ENCODE measurements at regions not wholly inside any gene's neighbourhood (a gene's known extent, or its start where the extent isn't known, plus 50 kb on each side); places are given as distances from the start of the nearest gene placed in this dataset.
"Not testable (repeated sequence)": the region's sequence is repeated elsewhere in the genome, so short reads cannot be mapped to it uniquely, and the experiment has no call there.

- intact Hi-C loops (cut with micrococcal nuclease); CTCF ChIA-PET; ATAC-seq; BruUV-seq (replicated peaks); H3K9me3 ChIP-seq (ENCODE audit: low read length); H4K20me1 ChIP-seq (ENCODE audit: low read length); H3K4me1 ChIP-seq (ENCODE audit: insufficient read depth, low read length); H3K4me2 ChIP-seq (ENCODE audit: low read length); H3K27me3 ChIP-seq (ENCODE audit: low read length); H3K9me2 ChIP-seq (replicated peaks; ENCODE audit: low read length); H3K27ac ChIP-seq (ENCODE audit: low read length); H2AFZ ChIP-seq (ENCODE audit: low read length); H3K9ac ChIP-seq (ENCODE audit: low read length); H3F3A ChIP-seq (ENCODE audit: low read length, unreplicated experiment); H3K79me2 ChIP-seq (ENCODE audit: low read length); H3K36me3 ChIP-seq (ENCODE audit: low read depth, low read length); H3K4me3 ChIP-seq (ENCODE audit: low read length); DNase-seq; POLR2A ChIA-PET (ENCODE audit: unreplicated experiment): not testable (repeated sequence)
Measured at GRCh38 chr17:16854636-16855035, 117.3 kb downstream of the TNFRSF13B start.

GRCh38 chr17:16853661-16854320 lies 118.1 kb downstream of the TNFRSF13B start:
- POLR2A ChIA-PET (ENCODE audit: unreplicated experiment): no interaction called here
- no peak overlapping the region for H3K9ac ChIP-seq (ENCODE audit: low read length)
- ATAC-seq (no peak), DNase-seq (no peak)
- no peaks in the 10 kb centered on the region for H3K27me3 ChIP-seq (ENCODE audit: low read length)
- H4K20me1 ChIP-seq (ENCODE audit: low read length): no peaks in the 10 kb centered on the region
- BruUV-seq (replicated peaks): no TSS peak
- H3K9me3 ChIP-seq (ENCODE audit: low read length): no peaks in the 10 kb centered on the region
- H3K4me3 ChIP-seq (ENCODE audit: low read length): no peak overlapping the region
- CTCF ChIA-PET: no interaction called here
- H3K36me3 ChIP-seq (ENCODE audit: low read depth, low read length): no peaks in the 10 kb centered on the region
- intact Hi-C loops (cut with micrococcal nuclease): no loop called here
- no peak overlapping the region for H2AFZ ChIP-seq (ENCODE audit: low read length)
- H3F3A ChIP-seq (ENCODE audit: low read length, unreplicated experiment): no peaks in the 10 kb centered on the region
- no peak overlapping the region for H3K4me2 ChIP-seq (ENCODE audit: low read length)
- no peak overlapping the region for H3K27ac ChIP-seq (ENCODE audit: low read length)
- no peaks in the 10 kb centered on the region for H3K9me2 ChIP-seq (replicated peaks; ENCODE audit: low read length)
- no peaks in the 10 kb centered on the region for H3K4me1 ChIP-seq (ENCODE audit: insufficient read depth, low read length)
- H3K79me2 ChIP-seq (ENCODE audit: low read length): no peaks in the 10 kb centered on the region
- no peak for TF ChIP-seq EZH2 (IDR thresholded peaks at IDR 0.05; ENCODE audit: low read length, unreplicated experiment)
- no peak for TF ChIP-seq CTCF (conservative IDR thresholded peaks at IDR 0.05; ENCODE audit: low read depth, low read length)
- no peak for TF ChIP-seq EZH2phosphoT487 (IDR thresholded peaks at IDR 0.05; ENCODE audit: borderline replicate concordance, low read length)

- CTCF ChIA-PET: not testable (repeated sequence)
Measured at GRCh38 chr17:16849861-16850260, 122.1 kb downstream of the TNFRSF13B start.

GRCh38 chr17:16848997-16849396 lies 122.9 kb downstream of the TNFRSF13B start:
- H3K27ac ChIP-seq (ENCODE audit: low read length); H3K27me3 ChIP-seq (ENCODE audit: low read length); H3F3A ChIP-seq (ENCODE audit: low read length, unreplicated experiment); H3K4me3 ChIP-seq (ENCODE audit: low read length); ATAC-seq; intact Hi-C loops (cut with micrococcal nuclease); CTCF ChIA-PET; H2AFZ ChIP-seq (ENCODE audit: low read length); H3K4me2 ChIP-seq (ENCODE audit: low read length); H3K9ac ChIP-seq (ENCODE audit: low read length); BruUV-seq (replicated peaks); H3K9me3 ChIP-seq (ENCODE audit: low read length); H3K4me1 ChIP-seq (ENCODE audit: insufficient read depth, low read length); DNase-seq; POLR2A ChIA-PET (ENCODE audit: unreplicated experiment); H3K36me3 ChIP-seq (ENCODE audit: low read depth, low read length); H3K79me2 ChIP-seq (ENCODE audit: low read length); H3K9me2 ChIP-seq (replicated peaks; ENCODE audit: low read length); H4K20me1 ChIP-seq (ENCODE audit: low read length): not testable (repeated sequence)

More at GRCh38 chr17:16849861-16850260, 122.1 kb downstream of the TNFRSF13B start:
- H3K27ac ChIP-seq (ENCODE audit: low read length); H3K9me2 ChIP-seq (replicated peaks; ENCODE audit: low read length); H3K9ac ChIP-seq (ENCODE audit: low read length); DNase-seq; H3K9me3 ChIP-seq (ENCODE audit: low read length); intact Hi-C loops (cut with micrococcal nuclease); ATAC-seq; H3K4me3 ChIP-seq (ENCODE audit: low read length); H4K20me1 ChIP-seq (ENCODE audit: low read length); POLR2A ChIA-PET (ENCODE audit: unreplicated experiment); H3K27me3 ChIP-seq (ENCODE audit: low read length); H2AFZ ChIP-seq (ENCODE audit: low read length); H3K79me2 ChIP-seq (ENCODE audit: low read length); H3F3A ChIP-seq (ENCODE audit: low read length, unreplicated experiment); H3K4me1 ChIP-seq (ENCODE audit: insufficient read depth, low read length); H3K4me2 ChIP-seq (ENCODE audit: low read length); BruUV-seq (replicated peaks); H3K36me3 ChIP-seq (ENCODE audit: low read depth, low read length): not testable (repeated sequence)

GRCh38 chr17:16845098-16845497 lies 126.8 kb downstream of the TNFRSF13B start:
- H3K4me1 ChIP-seq (ENCODE audit: insufficient read depth, low read length); H3K4me2 ChIP-seq (ENCODE audit: low read length); H3F3A ChIP-seq (ENCODE audit: low read length, unreplicated experiment); intact Hi-C loops (cut with micrococcal nuclease); H3K4me3 ChIP-seq (ENCODE audit: low read length); H2AFZ ChIP-seq (ENCODE audit: low read length); CTCF ChIA-PET; H3K79me2 ChIP-seq (ENCODE audit: low read length); H3K9me3 ChIP-seq (ENCODE audit: low read length); H3K27ac ChIP-seq (ENCODE audit: low read length); ATAC-seq; POLR2A ChIA-PET (ENCODE audit: unreplicated experiment); H3K36me3 ChIP-seq (ENCODE audit: low read depth, low read length); H4K20me1 ChIP-seq (ENCODE audit: low read length); H3K27me3 ChIP-seq (ENCODE audit: low read length); H3K9ac ChIP-seq (ENCODE audit: low read length); DNase-seq; BruUV-seq (replicated peaks); H3K9me2 ChIP-seq (replicated peaks; ENCODE audit: low read length): not testable (repeated sequence)

- H2AFZ ChIP-seq (ENCODE audit: low read length); H3K9ac ChIP-seq (ENCODE audit: low read length); intact Hi-C loops (cut with micrococcal nuclease); H3K36me3 ChIP-seq (ENCODE audit: low read depth, low read length); POLR2A ChIA-PET (ENCODE audit: unreplicated experiment); H3K9me3 ChIP-seq (ENCODE audit: low read length); H3K27ac ChIP-seq (ENCODE audit: low read length); ATAC-seq; BruUV-seq (replicated peaks); H3K4me2 ChIP-seq (ENCODE audit: low read length); H4K20me1 ChIP-seq (ENCODE audit: low read length); H3K9me2 ChIP-seq (replicated peaks; ENCODE audit: low read length); H3K27me3 ChIP-seq (ENCODE audit: low read length); H3K4me1 ChIP-seq (ENCODE audit: insufficient read depth, low read length); H3K4me3 ChIP-seq (ENCODE audit: low read length); H3F3A ChIP-seq (ENCODE audit: low read length, unreplicated experiment); CTCF ChIA-PET; DNase-seq; H3K79me2 ChIP-seq (ENCODE audit: low read length): not testable (repeated sequence)
Measured at GRCh38 chr17:16844669-16845068, 127.2 kb downstream of the TNFRSF13B start.

All from PC-3 (cell line).